ENCODE measurements at regions not wholly inside any gene's neighbourhood (a gene's known extent, or its start where the extent isn't known, plus 50 kb on each side); places are given as distances from the start of the nearest gene placed in this dataset.

DNA sequence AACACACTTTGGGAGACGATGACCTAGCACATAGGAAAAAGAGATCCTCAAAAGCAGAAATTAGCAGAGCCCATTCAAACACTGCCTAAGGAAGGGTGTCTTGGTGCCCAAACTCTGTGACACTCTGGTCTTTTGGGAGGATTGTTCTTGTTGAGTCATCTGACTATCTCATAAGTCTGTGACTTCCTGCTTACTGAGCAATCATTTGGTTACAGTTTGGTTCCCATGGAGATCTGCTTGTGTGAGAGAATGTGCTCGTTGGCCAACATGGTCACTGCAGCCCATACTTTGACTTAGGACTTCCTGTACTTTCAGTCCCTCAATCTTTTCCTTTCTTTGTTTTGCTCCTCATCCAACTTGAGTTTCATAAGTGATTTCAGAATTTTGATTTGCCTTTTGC lies 602.9 kb downstream of the NYAP2 start:
- DNase-seq: no peak

DNA sequence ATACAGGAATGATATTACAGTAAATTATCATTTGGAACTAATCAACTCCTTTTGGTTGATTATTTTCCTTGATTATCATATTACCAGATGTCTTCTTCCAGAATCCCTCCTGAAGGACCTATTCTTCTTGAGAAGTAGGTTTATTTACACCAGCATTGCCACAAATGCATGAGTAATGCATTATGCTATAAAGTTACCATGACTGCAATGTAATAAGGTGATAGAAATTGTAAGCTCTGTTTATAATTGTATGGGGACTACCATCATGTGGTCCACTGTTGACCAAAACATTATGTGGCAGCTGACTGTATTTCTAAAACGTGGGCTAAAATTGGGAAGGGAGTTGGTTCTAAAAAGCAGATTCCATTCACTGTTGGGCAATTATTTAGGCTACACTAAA lies 602.2 kb downstream of the NYAP2 start:
- DNase-seq: no peak

DNA sequence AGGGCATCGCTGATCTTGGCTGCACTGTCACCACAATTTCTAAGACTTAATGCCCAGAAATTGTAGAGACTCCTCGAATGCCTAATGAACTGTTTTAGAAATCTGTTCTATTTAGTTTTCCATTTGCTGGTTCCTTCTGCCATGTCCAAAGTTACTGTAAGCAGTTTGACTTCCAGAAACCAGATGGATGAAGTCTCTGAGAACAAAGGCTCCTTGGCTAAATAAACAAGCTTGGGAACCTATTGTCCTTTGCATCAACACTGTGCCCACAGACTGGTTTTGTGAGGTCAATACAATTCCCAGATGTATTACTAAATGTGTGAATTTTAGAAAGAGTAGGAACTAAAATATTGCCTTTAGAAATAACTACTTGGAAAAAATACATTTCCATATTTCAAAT lies 600.2 kb downstream of the NYAP2 start:
- DNase-seq: no peak

- DNase-seq: no peak
Measured at GRCh38 chr2:225998653-225999052, 599.1 kb downstream of the NYAP2 start.

GRCh38 chr2:225998116-225998515 lies 598.6 kb downstream of the NYAP2 start:
- no peak for DNase-seq

GRCh38 chr2:225996462-225996828 lies 596.9 kb downstream of the NYAP2 start:
- no peak for DNase-seq

- no peak for DNase-seq
Measured at GRCh38 chr2:225995796-225996461, 596.4 kb downstream of the NYAP2 start.

GRCh38 chr2:225994748-225995405 lies 595.4 kb downstream of the NYAP2 start:
- no peak for DNase-seq

DNA sequence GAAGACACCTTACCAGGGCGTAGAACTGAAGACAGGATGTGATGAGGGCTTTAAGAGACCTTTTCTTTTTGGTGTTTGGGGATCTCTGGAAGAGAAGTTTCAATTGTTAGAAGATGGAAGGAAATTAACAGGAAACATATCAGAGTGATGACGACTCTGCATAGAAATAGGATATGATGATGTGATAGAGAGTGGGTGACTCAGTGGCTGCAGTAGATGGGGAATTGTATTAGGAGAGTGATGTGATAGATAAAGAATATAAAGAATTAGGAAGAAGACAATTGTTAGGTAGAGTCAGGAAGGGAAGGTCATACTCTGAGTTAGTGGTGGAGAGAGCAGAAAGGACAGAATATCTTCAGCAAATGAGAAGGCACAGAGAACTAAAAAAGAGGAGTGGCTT lies 593.9 kb downstream of the NYAP2 start:
- no peak for DNase-seq

- DNase-seq: no peak
Measured at GRCh38 chr2:225989809-225990208, 590.3 kb downstream of the NYAP2 start.

DNA sequence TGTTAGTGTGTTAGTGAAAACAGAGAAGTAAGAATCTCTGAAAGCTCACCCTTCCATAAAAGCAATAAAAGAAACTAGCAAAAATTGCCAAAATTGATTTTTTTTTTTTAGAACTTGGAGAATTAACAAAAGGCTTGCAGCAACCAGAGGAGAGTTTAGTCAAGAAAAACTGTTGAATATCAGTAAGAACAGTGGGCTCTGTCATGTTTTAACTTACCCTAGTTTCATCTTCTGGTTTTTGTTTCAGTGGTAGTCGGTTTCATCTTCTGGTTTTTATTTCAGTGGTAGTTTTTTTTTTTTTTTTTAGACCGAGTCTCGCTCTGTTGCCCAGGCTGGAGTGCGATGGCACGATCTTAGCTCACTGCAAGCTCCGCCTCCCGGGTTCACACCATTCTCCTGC lies 580.9 kb downstream of the NYAP2 start:
- DNase-seq: no peak

DNA sequence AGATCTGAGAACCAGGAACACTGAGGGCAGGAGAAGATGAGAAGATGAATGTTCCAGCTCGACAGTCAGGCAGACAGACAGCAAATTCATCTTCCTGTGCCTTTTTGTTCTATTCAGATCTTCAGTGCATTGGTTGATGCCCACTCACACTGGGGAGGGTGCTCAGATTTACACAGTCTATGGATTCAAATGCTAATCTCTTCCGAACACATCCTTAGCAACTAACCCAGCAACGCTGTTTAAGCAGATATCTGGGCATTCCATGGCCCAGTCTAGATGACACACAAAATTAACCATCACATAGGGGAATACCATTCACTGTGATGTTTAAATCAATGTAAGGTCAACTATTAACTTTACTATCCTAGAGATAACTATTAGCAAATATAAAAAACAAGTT lies 571.9 kb downstream of the NYAP2 start:
- no peak for DNase-seq

- DNase-seq: no peak
Measured at GRCh38 chr2:225948903-225949302, 549.4 kb downstream of the NYAP2 start.

GRCh38 chr2:225938991-225939390 lies 539.5 kb downstream of the NYAP2 start:
- DNase-seq: no peak

- DNase-seq: no peak
Measured at GRCh38 chr2:225937625-225938187, 538.2 kb downstream of the NYAP2 start.

- no peak for DNase-seq
Measured at GRCh38 chr2:225932811-225933413, 533.4 kb downstream of the NYAP2 start.

DNA sequence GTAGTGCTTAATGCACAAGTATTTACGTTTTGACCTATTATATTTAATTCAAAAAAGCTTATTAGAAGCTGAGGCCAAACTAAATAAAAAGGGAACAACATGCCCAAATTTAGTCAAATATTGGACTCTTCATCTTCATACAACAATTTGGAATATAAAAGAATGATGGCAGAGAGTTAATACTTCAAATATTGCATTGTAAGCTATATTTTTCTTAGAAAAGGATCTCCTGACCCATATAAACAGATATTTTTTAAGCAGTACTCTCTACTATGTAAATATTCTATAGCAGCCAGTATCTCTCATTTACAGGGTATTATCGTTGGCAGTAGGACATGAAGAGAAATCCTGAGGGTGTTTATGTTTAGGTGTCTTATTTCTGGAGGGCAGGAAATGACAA lies 531.2 kb downstream of the NYAP2 start:
- DNase-seq: no peak

DNA sequence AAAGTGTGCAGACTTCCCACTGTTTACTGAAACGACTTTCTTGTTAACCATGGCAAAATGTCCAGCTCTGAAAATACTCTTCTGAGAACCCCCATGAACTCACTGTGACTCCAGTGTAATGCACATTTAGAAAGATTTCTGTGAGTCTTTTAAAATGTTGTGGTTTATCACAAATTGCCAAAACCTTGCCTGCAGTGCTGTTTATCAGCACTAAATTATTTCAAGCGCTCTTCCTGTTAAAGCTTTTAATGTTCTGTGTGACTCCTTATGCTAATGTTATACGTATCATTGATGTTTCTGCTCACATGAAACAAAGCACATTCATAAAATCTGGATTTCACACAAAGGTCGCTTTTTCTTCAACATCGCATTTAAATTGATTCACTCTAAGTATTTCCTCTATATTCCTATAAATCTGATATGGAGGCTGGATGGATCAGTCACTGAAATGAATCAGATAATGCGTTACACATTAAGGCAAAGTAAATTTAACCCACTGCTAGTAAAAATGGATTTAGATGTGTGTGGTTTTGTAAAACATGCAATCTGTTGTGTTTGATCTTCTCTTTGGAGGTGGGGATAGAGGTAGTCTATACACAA lies 521.2 kb downstream of the NYAP2 start:
- DNase-seq: no peak

DNA sequence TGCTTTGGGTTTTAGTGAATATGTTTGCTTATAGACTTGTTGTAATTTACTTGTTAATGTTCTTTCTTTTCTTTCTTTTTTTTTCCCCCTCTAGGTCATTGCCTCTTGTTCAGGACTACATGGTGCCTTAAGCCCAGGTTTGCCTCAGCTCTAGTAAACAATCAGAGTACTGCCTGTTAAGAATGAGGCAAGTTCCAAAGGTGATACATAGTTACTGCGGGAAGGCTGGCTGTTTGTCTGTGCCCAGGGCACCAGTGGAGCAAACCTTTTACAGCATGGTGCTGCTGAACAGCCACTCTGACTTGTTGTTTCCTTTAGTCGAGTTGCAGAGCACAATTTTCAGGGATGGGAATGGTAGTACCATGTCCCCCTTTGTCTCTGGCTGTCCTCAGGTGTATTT lies 517.2 kb downstream of the NYAP2 start:
- no peak for DNase-seq

- no peak for DNase-seq
Measured at GRCh38 chr2:225911019-225911418, 511.5 kb downstream of the NYAP2 start.

- no peak for DNase-seq
Measured at GRCh38 chr2:225895126-225895525, 495.6 kb downstream of the NYAP2 start.

DNA sequence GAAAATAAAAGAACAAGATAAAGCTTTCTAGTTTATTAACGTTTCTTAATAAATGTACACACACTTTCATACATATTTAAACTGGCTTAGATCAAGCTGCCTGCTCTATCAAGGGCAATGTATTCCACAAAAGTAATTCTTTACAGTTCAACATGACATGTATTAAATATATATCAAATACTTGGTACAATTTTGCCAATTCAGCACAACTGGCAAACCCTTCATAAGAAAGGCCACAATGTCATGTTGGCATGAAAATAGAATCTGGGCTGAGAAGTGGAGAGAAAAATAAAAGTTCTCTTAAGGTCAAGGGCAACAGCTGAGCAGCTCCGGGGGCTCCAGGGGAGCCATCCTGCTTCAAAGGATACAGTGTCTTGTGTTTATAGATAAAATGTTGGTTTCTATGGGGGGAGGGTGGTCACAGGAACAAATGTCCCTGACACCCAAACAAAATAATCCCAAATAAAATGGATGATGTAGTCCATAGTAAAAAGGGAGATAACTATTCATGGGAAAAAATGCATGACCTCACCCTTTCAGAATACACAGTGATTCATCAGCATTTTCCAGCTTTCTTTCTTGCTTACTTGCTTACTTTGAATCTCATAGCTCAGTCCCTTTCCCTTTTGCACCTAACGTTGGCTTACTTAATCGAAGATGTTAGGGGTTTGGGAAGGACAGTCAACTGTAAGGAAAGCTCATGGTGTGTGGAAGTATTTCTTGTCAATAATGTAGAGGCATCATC lies 494.9 kb downstream of the NYAP2 start:
- no peak for DNase-seq

GRCh38 chr2:225893151-225893550 lies 493.6 kb downstream of the NYAP2 start:
- no peak for DNase-seq

All from activated T-cell treated with anti-CD3 and anti-CD28 coated beads for 4 hours (primary cell).